ENCODE measurements at regions not wholly inside any gene's neighbourhood (a gene's known extent, or its start where the extent isn't known, plus 50 kb on each side); places are given as distances from the start of the nearest gene placed in this dataset.
A peak's percentile ranks its signal among the peaks of the same experiment; 100 is the strongest.
"Not testable (repeated sequence)": the region's sequence is repeated elsewhere in the genome, so short reads cannot be mapped to it uniquely, and the experiment has no call there.

GRCh38 chr17:77038884-77039555, 101.7 kb upstream of the SEC14L1 start:
- DNase-seq, result no peak

GRCh38 chr17:77042476-77043231, 98.1 kb upstream of the SEC14L1 start:
- no peak for DNase-seq

GRCh38 chr17:77045441-77046041, 95.2 kb upstream of the SEC14L1 start:
- no peak for DNase-seq

GRCh38 chr17:77049440-77049839, 91.3 kb upstream of the SEC14L1 start:
- no peak for DNase-seq

GRCh38 chr17:77050901-77051300, 89.9 kb upstream of the SEC14L1 start:
- DNase-seq, result not testable (repeated sequence)

- DNase-seq, result no peak
Measured at GRCh38 chr17:77054936-77055335, 85.8 kb upstream of the SEC14L1 start.

- no peak for DNase-seq
Measured at GRCh38 chr17:77055453-77055852, 85.3 kb upstream of the SEC14L1 start.

- DNase-seq, result no peak
Measured at GRCh38 chr17:77058016-77058415, 82.8 kb upstream of the SEC14L1 start.

GRCh38 chr17:77061669-77062068, 79.1 kb upstream of the SEC14L1 start:
- DNase-seq, result no peak

- no peak for DNase-seq
Measured at GRCh38 chr17:77064598-77064997, 76.2 kb upstream of the SEC14L1 start.

GRCh38 chr17:77066165-77066564, 74.6 kb upstream of the SEC14L1 start:
- no peak for DNase-seq

GRCh38 chr17:77066726-77067409, 73.9 kb upstream of the SEC14L1 start:
- DNase-seq, result peak; percentile 57

GRCh38 chr17:77068915-77069314, 71.9 kb upstream of the SEC14L1 start:
- no peak for DNase-seq

- no peak for DNase-seq
Measured at GRCh38 chr17:77070888-77071279, 69.9 kb upstream of the SEC14L1 start.

- DNase-seq, result no peak
Measured at GRCh38 chr17:77071925-77072490, 68.8 kb upstream of the SEC14L1 start.

- DNase-seq, result no peak
Measured at GRCh38 chr17:77072670-77073069, 68.1 kb upstream of the SEC14L1 start.

- no peak for DNase-seq
Measured at GRCh38 chr17:77074681-77075080, 66.1 kb upstream of the SEC14L1 start.

GRCh38 chr17:77076124-77076830, 64.5 kb upstream of the SEC14L1 start:
- DNase-seq, result no peak

GRCh38 chr17:77083531-77083930, 57.2 kb upstream of the SEC14L1 start:
- DNase-seq, result no peak

- DNase-seq, result no peak
Measured at GRCh38 chr17:77085926-77086432, 54.8 kb upstream of the SEC14L1 start.

- peak; percentile 91 for DNase-seq
Measured at GRCh38 chr17:77086433-77087010, 54.2 kb upstream of the SEC14L1 start.

Data from CD4-positive, alpha-beta T cell treated with Interleukin-17A for 4 hours (primary cell).